Kidney (tissue), 13 donors: ENCODE measurements at regions not wholly inside any gene's neighbourhood (a gene's known extent, or its start where the extent isn't known, plus 50 kb on each side); places are given as distances from the start of the nearest gene placed in this dataset.
A peak's percentile ranks its signal among the peaks of the same experiment; 100 is the strongest.

Experiments
- DNase-seq, 5 donors: peaks; one replicate each; pipeline ENCODE4 v3.0.0-alpha.2; 2013 to 2020
- FAIRE-seq: peaks from 2 replicates; lab custom pipeline; 2012; peaks lifted over from hg19 to GRCh38; lab: Jason Lieb, UNC
- H3K27ac ChIP-seq, 2 donors: one replicate each; pipeline ENCODE4 v1.7.0; 2013; ENCODE audit warnings: low read depth in 2 of 2, low read length in 2 of 2, inconsistent platforms in 1 of 2
- H3K27me3 ChIP-seq: one replicate; pipeline ENCODE4 v1.7.1; 2013; ENCODE audit warnings: low read length, inconsistent platforms; ENCODE audit not compliant: control insufficient read depth, insufficient read depth
- H3K36me3 ChIP-seq, 3 donors: one replicate each; pipeline versions ENCODE4 v1.7.0 to v1.7.1; 2013; ENCODE audit warnings: low read length in 3 of 3, control low read depth in 1 of 3, inconsistent platforms in 1 of 3; ENCODE audit not compliant: insufficient read depth in 3 of 3, control insufficient read depth in 2 of 3
- H3K4me1 ChIP-seq, 3 donors: one replicate each; pipeline versions ENCODE4 v1.7.0 to v1.7.1; 2013; ENCODE audit warnings: low read length in 3 of 3, inconsistent platforms in 1 of 3, low read depth in 1 of 3; ENCODE audit not compliant: control insufficient read depth in 2 of 3, insufficient read depth in 2 of 3
- H3K4me3 ChIP-seq, 3 donors: one replicate each; pipeline versions ENCODE4 v1.7.0 to v1.8.1; 2013; ENCODE audit warnings: low read length in 3 of 3, control low read depth in 1 of 3, inconsistent platforms in 1 of 3
- H3K9ac ChIP-seq, 3 donors: one replicate each; pipeline versions ENCODE4 v1.7.0 to v1.7.1; 2013; ENCODE audit warnings: low read length in 3 of 3, control low read depth in 1 of 3, inconsistent platforms in 1 of 3
- H3K9me3 ChIP-seq, 3 donors: one replicate each; pipeline versions ENCODE4 v1.7.0 to v1.7.1; 2013; ENCODE audit warnings: low read length in 3 of 3, control low read depth in 1 of 3, inconsistent platforms in 1 of 3; ENCODE audit not compliant: control insufficient read depth in 2 of 3, insufficient read depth in 1 of 3
- CTCF ChIP-seq: IDR thresholded peaks from 3 replicates; pipeline ENCODE4 v1.5.1; 2012; ENCODE audit warnings: mild to moderate bottlenecking, moderate library complexity, borderline replicate concordance; ENCODE audit not compliant: insufficient read depth; ENCODE audit errors: extremely low read depth
- intact Hi-C: fragments of 100-400 bp; cut with DNase I; formaldehyde crosslinking; loops from one replicate; pipeline ENCODE4 v1.11.1; 2022
- donor health status: control.
- donor health status: control.
- donor health status: control.
- donor health status: control.
- donor health status: control.
- donor health status: DM: yes; HTN: yes; CAD: no.
- donor health status: Normal renal cell carcinoma (clear cell type).

- no peak for FAIRE-seq
- Histone ChIP-seq H3K9me3 (no peaks in the 10 kb centered on the region), H3K27ac (no peak overlapping the region), H3K36me3 (no peaks in the 10 kb centered on the region), H3K9ac (no peak overlapping the region), H3K27me3 (no peaks in the 10 kb centered on the region), H3K4me3 (no peak overlapping the region), H3K4me1 (peaks cover 0 to 3% (median 0%) of the 10 kb centered on the region in 3 donors)
- peak in 3 of 5 donors; percentile 7 to 57 (median 37) for DNase-seq
- intact Hi-C loops: no loop called here
- TF ChIP-seq CTCF: no peak
Measured at GRCh38 chr6:168134560-168135201, 55.7 kb upstream of the FRMD1 start.

- TF ChIP-seq CTCF: no peak
- Histone ChIP-seq H3K9me3 (no peaks in the 10 kb centered on the region), H3K27me3 (no peaks in the 10 kb centered on the region), H3K27ac (no peak overlapping the region), H3K36me3 (no peaks in the 10 kb centered on the region), H3K9ac (no peak overlapping the region), H3K4me1 (peaks cover 0 to 3% (median 0%) of the 10 kb centered on the region in 3 donors), H3K4me3 (peak overlapping the region in 1 of 3 donors; percentile 17)
- no peak for FAIRE-seq
- intact Hi-C loops: no loop called here
- DNase-seq: peak in 2 of 5 donors; percentile 43 to 51
Measured at GRCh38 chr6:168133687-168134559, 54.9 kb upstream of the FRMD1 start.

GRCh38 chr6:168133168-168133561, 54.2 kb upstream of the FRMD1 start:
- peak; percentile 29 to 75 (median 61) for DNase-seq
- Histone ChIP-seq H3K9me3 (no peaks in the 10 kb centered on the region), H3K4me1 (peaks cover 0 to 3% (median 0%) of the 10 kb centered on the region in 3 donors), H3K36me3 (no peaks in the 10 kb centered on the region), H3K27ac (no peak overlapping the region), H3K9ac (no peak overlapping the region), H3K27me3 (no peaks in the 10 kb centered on the region), H3K4me3 (peak overlapping the region in 2 of 3 donors; percentile 4 to 17)
- FAIRE-seq: no peak
- TF ChIP-seq CTCF: no peak
- intact Hi-C loops: no loop called here
